NCI-H460 (cell line): ENCODE measurements at regions not wholly inside any gene's neighbourhood (a gene's known extent, or its start where the extent isn't known, plus 50 kb on each side); places are given as distances from the start of the nearest gene placed in this dataset.

ENCODE experiments used
- DNase-seq: peaks from one replicate; pipeline ENCODE4 v3.0.0-alpha.2; 2016; ENCODE audit warnings: low read depth; ENCODE audit errors: extremely low read depth

- DNase-seq: no peak
Measured at GRCh38 chr13:80483157-80483556, 142.2 kb upstream of the SPRY2 start.

GRCh38 chr13:80481588-80481987 lies 140.7 kb upstream of the SPRY2 start:
- no peak for DNase-seq

GRCh38 chr13:80477661-80478443 lies 136.9 kb upstream of the SPRY2 start:
- DNase-seq: no peak

- no peak for DNase-seq
Measured at GRCh38 chr13:80476953-80477352, 136.0 kb upstream of the SPRY2 start.

GRCh38 chr13:80475718-80476117 lies 134.8 kb upstream of the SPRY2 start:
- DNase-seq: no peak

- DNase-seq: peak; percentile 79
Measured at GRCh38 chr13:80473695-80474094, 132.8 kb upstream of the SPRY2 start.

GRCh38 chr13:80469853-80470381 lies 129.0 kb upstream of the SPRY2 start:
- DNase-seq: peak; percentile 43

- DNase-seq: no peak
Measured at GRCh38 chr13:80469105-80469852, 128.4 kb upstream of the SPRY2 start.

GRCh38 chr13:80465321-80465720 lies 124.4 kb upstream of the SPRY2 start:
- DNase-seq: no peak

GRCh38 chr13:80463673-80464352 lies 122.9 kb upstream of the SPRY2 start:
- DNase-seq: no peak

GRCh38 chr13:80462567-80462966 lies 121.6 kb upstream of the SPRY2 start:
- DNase-seq: no peak

- no peak for DNase-seq
Measured at GRCh38 chr13:80462037-80462436, 121.1 kb upstream of the SPRY2 start.

GRCh38 chr13:80458543-80458942 lies 117.6 kb upstream of the SPRY2 start:
- no peak for DNase-seq

GRCh38 chr13:80454245-80454644 lies 113.3 kb upstream of the SPRY2 start:
- no peak for DNase-seq

- no peak for DNase-seq
Measured at GRCh38 chr13:80452279-80452678, 111.4 kb upstream of the SPRY2 start.

- DNase-seq: no peak
Measured at GRCh38 chr13:80451641-80452040, 110.7 kb upstream of the SPRY2 start.

GRCh38 chr13:80450386-80450785 lies 109.5 kb upstream of the SPRY2 start:
- DNase-seq: no peak

GRCh38 chr13:80448725-80449124 lies 107.8 kb upstream of the SPRY2 start:
- no peak for DNase-seq

- DNase-seq: no peak
Measured at GRCh38 chr13:80447747-80448146, 106.8 kb upstream of the SPRY2 start.

- no peak for DNase-seq
Measured at GRCh38 chr13:80444240-80445015, 103.5 kb upstream of the SPRY2 start.

GRCh38 chr13:80442609-80443008 lies 101.7 kb upstream of the SPRY2 start:
- no peak for DNase-seq
